ENCODE measurements at regions not wholly inside any gene's neighbourhood (a gene's known extent, or its start where the extent isn't known, plus 50 kb on each side); places are given as distances from the start of the nearest gene placed in this dataset.

- TF ChIP-seq, protein P1, sequence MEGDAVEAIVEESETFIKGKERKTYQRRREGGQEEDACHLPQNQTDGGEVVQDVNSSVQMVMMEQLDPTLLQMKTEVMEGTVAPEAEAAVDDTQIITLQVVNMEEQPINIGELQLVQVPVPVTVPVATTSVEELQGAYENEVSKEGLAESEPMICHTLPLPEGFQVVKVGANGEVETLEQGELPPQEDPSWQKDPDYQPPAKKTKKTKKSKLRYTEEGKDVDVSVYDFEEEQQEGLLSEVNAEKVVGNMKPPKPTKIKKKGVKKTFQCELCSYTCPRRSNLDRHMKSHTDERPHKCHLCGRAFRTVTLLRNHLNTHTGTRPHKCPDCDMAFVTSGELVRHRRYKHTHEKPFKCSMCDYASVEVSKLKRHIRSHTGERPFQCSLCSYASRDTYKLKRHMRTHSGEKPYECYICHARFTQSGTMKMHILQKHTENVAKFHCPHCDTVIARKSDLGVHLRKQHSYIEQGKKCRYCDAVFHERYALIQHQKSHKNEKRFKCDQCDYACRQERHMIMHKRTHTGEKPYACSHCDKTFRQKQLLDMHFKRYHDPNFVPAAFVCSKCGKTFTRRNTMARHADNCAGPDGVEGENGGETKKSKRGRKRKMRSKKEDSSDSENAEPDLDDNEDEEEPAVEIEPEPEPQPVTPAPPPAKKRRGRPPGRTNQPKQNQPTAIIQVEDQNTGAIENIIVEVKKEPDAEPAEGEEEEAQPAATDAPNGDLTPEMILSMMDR (IDR thresholded peaks at IDR 0.05; ENCODE audit: borderline replicate concordance, extremely low read depth, low read length, poor library complexity, severe bottlenecking): peak; percentile 52
- TF ChIP-seq EZH2 (IDR thresholded peaks at IDR 0.05; ENCODE audit: borderline replicate concordance, low read depth, low read length, severe bottlenecking): no peak
Observed at GRCh38 chr11:105202422-105202821, 62.9 kb upstream of the CARD18 start.

All from DND-41 (cell line).